HG03060 (cell line): ENCODE measurements at regions not wholly inside any gene's neighbourhood (a gene's known extent, or its start where the extent isn't known, plus 50 kb on each side); places are given as distances from the start of the nearest gene placed in this dataset.

Experiments
- ATAC-seq: cut with Tn5 transposase; IDR thresholded peaks from one replicate; pipeline ENCODE4 v1.9.1; 2021; ENCODE audit warnings: low read depth, moderate number of reproducible peaks; ENCODE audit not compliant: unreplicated experiment

GRCh38 chr5:34574936-34575467, 81.1 kb upstream of the RAI14 start:
- ATAC-seq, result no peak

GRCh38 chr5:34576891-34577666, 79.0 kb upstream of the RAI14 start:
- ATAC-seq, result no peak

GRCh38 chr5:34578962-34579361, 77.2 kb upstream of the RAI14 start:
- no peak for ATAC-seq

- ATAC-seq, result no peak
Observed at GRCh38 chr5:34580983-34581382, 75.1 kb upstream of the RAI14 start.

- no peak for ATAC-seq
Observed at GRCh38 chr5:34582371-34582770, 73.8 kb upstream of the RAI14 start.

- no peak for ATAC-seq
Observed at GRCh38 chr5:34583167-34583566, 73.0 kb upstream of the RAI14 start.

GRCh38 chr5:34584165-34584564, 72.0 kb upstream of the RAI14 start:
- no peak for ATAC-seq

- no peak for ATAC-seq
Observed at GRCh38 chr5:34585601-34586104, 70.5 kb upstream of the RAI14 start.

- no peak for ATAC-seq
Observed at GRCh38 chr5:34586117-34586885, 69.8 kb upstream of the RAI14 start.

GRCh38 chr5:34587355-34588241, 68.5 kb upstream of the RAI14 start:
- ATAC-seq, result no peak

- ATAC-seq, result no peak
Observed at GRCh38 chr5:34589832-34590231, 66.3 kb upstream of the RAI14 start.

GRCh38 chr5:34591723-34592122, 64.4 kb upstream of the RAI14 start:
- no peak for ATAC-seq

- ATAC-seq, result no peak
Observed at GRCh38 chr5:34597034-34598027, 58.8 kb upstream of the RAI14 start.

- ATAC-seq, result no peak
Observed at GRCh38 chr5:34598177-34598794, 57.8 kb upstream of the RAI14 start.

- no peak for ATAC-seq
Observed at GRCh38 chr5:34599471-34600117, 56.5 kb upstream of the RAI14 start.

- no peak for ATAC-seq
Observed at GRCh38 chr5:34600118-34600493, 56.0 kb upstream of the RAI14 start.

GRCh38 chr5:34603378-34603777, 52.8 kb upstream of the RAI14 start:
- no peak for ATAC-seq

GRCh38 chr5:34604119-34604675, 51.9 kb upstream of the RAI14 start:
- no peak for ATAC-seq
